IPS-18a (cell line): ENCODE measurements at regions not wholly inside any gene's neighbourhood (a gene's known extent, or its start where the extent isn't known, plus 50 kb on each side); places are given as distances from the start of the nearest gene placed in this dataset.

Experiments
- H3K27ac ChIP-seq: one replicate; pipeline ENCODE4 v1.5.1; 2013; ENCODE audit warnings: low read length
- H3K27me3 ChIP-seq: one replicate; pipeline ENCODE4 v1.6.1; 2013; ENCODE audit warnings: mild to moderate bottlenecking, low read length; ENCODE audit not compliant: control insufficient read depth, insufficient read depth
- H3K36me3 ChIP-seq: one replicate; pipeline ENCODE4 v1.6.1; 2013; ENCODE audit warnings: low read depth, low read length; ENCODE audit not compliant: control insufficient read depth
- H3K4me1 ChIP-seq: one replicate; pipeline ENCODE4 v1.6.1; 2013; ENCODE audit warnings: low read depth, low read length; ENCODE audit not compliant: control insufficient read depth
- H3K4me3 ChIP-seq: one replicate; pipeline ENCODE4 v1.5.1; 2013; ENCODE audit warnings: low read length
- H3K9ac ChIP-seq: one replicate; pipeline ENCODE4 v1.6.1; 2013; ENCODE audit warnings: mild to moderate bottlenecking, low read length, moderate library complexity
- H3K9me3 ChIP-seq: one replicate; pipeline ENCODE4 v1.6.1; 2013; ENCODE audit warnings: low read depth, low read length; ENCODE audit not compliant: control insufficient read depth

GRCh38 chr15:66849746-66850077 lies 147.7 kb downstream of the SMAD6 start:
- Histone ChIP-seq H3K9ac (no peak overlapping the region), H3K27me3 (peaks cover 16% of the 10 kb centered on the region), H3K36me3 (no peaks in the 10 kb centered on the region), H3K9me3 (no peaks in the 10 kb centered on the region), H3K4me3 (no peak overlapping the region), H3K4me1 (peaks cover 5% of the 10 kb centered on the region), H3K27ac (no peak overlapping the region)

GRCh38 chr15:66850078-66850991 lies 148.3 kb downstream of the SMAD6 start:
- Histone ChIP-seq H3K4me3 (no peak overlapping the region), H3K27ac (no peak overlapping the region), H3K9me3 (no peaks in the 10 kb centered on the region), H3K9ac (no peak overlapping the region), H3K4me1 (peaks cover 5% of the 10 kb centered on the region), H3K36me3 (no peaks in the 10 kb centered on the region), H3K27me3 (peaks cover 16% of the 10 kb centered on the region)

- H3K4me1 ChIP-seq = peaks cover 5% of the 10 kb centered on the region
- no peak overlapping the region for H3K4me3 ChIP-seq
- no peak overlapping the region for H3K27ac ChIP-seq
- H3K9me3 ChIP-seq = no peaks in the 10 kb centered on the region
- H3K27me3 ChIP-seq = peaks cover 16% of the 10 kb centered on the region
- H3K36me3 ChIP-seq = no peaks in the 10 kb centered on the region
- H3K9ac ChIP-seq = no peak overlapping the region
Measured at GRCh38 chr15:66850996-66851310, 148.9 kb downstream of the SMAD6 start.

- peaks cover 16% of the 10 kb centered on the region for H3K27me3 ChIP-seq
- no peak overlapping the region for H3K4me3 ChIP-seq
- H3K27ac ChIP-seq = no peak overlapping the region
- no peaks in the 10 kb centered on the region for H3K36me3 ChIP-seq
- peaks cover 5% of the 10 kb centered on the region for H3K4me1 ChIP-seq
- H3K9me3 ChIP-seq = no peaks in the 10 kb centered on the region
- H3K9ac ChIP-seq = no peak overlapping the region
Measured at GRCh38 chr15:66851311-66852063, 149.5 kb downstream of the SMAD6 start.

GRCh38 chr15:66852064-66852905 lies 150.2 kb downstream of the SMAD6 start:
- Histone ChIP-seq H3K27ac (no peak overlapping the region), H3K36me3 (no peaks in the 10 kb centered on the region), H3K4me1 (peaks cover 5% of the 10 kb centered on the region), H3K27me3 (peaks cover 16% of the 10 kb centered on the region), H3K9me3 (no peaks in the 10 kb centered on the region), H3K9ac (no peak overlapping the region), H3K4me3 (no peak overlapping the region)

- peaks cover 5% of the 10 kb centered on the region for H3K4me1 ChIP-seq
- H3K4me3 ChIP-seq = no peak overlapping the region
- peaks cover 16% of the 10 kb centered on the region for H3K27me3 ChIP-seq
- no peaks in the 10 kb centered on the region for H3K36me3 ChIP-seq
- H3K27ac ChIP-seq = no peak overlapping the region
- no peak overlapping the region for H3K9ac ChIP-seq
- no peaks in the 10 kb centered on the region for H3K9me3 ChIP-seq
Measured at GRCh38 chr15:66854012-66854965, 152.3 kb downstream of the SMAD6 start.

GRCh38 chr15:66855041-66855440 lies 153.0 kb downstream of the SMAD6 start:
- Histone ChIP-seq H3K9me3 (no peaks in the 10 kb centered on the region), H3K36me3 (no peaks in the 10 kb centered on the region), H3K9ac (no peak overlapping the region), H3K4me1 (peaks cover 5% of the 10 kb centered on the region), H3K27ac (no peak overlapping the region), H3K4me3 (no peak overlapping the region), H3K27me3 (peaks cover 16% of the 10 kb centered on the region)

- no peak overlapping the region for H3K9ac ChIP-seq
- H3K4me3 ChIP-seq = no peak overlapping the region
- H3K9me3 ChIP-seq = no peaks in the 10 kb centered on the region
- no peak overlapping the region for H3K27ac ChIP-seq
- H3K4me1 ChIP-seq = no peaks in the 10 kb centered on the region
- peaks cover under 1% of the 10 kb centered on the region for H3K27me3 ChIP-seq
- H3K36me3 ChIP-seq = no peaks in the 10 kb centered on the region
Measured at GRCh38 chr15:66857694-66858093, 155.7 kb downstream of the SMAD6 start.

- Histone ChIP-seq H3K9ac (no peak overlapping the region), H3K9me3 (no peaks in the 10 kb centered on the region), H3K4me3 (no peak overlapping the region), H3K27ac (no peak overlapping the region), H3K4me1 (no peaks in the 10 kb centered on the region), H3K36me3 (no peaks in the 10 kb centered on the region), H3K27me3 (no peaks in the 10 kb centered on the region)
Measured at GRCh38 chr15:66858423-66859207, 156.6 kb downstream of the SMAD6 start.

GRCh38 chr15:66859688-66860253 lies 157.7 kb downstream of the SMAD6 start:
- Histone ChIP-seq H3K27me3 (no peaks in the 10 kb centered on the region), H3K27ac (no peak overlapping the region), H3K36me3 (no peaks in the 10 kb centered on the region), H3K9ac (no peak overlapping the region), H3K4me3 (no peak overlapping the region), H3K4me1 (no peaks in the 10 kb centered on the region), H3K9me3 (no peaks in the 10 kb centered on the region)
